Ecto neural progenitor cell (in vitro differentiated cells): ENCODE measurements at regions not wholly inside any gene's neighbourhood (a gene's known extent, or its start where the extent isn't known, plus 50 kb on each side); places are given as distances from the start of the nearest gene placed in this dataset.

Experiments
- DNase-seq: peaks from one replicate; pipeline ENCODE4 v3.0.0-alpha.2; 2018; ENCODE audit warnings: low spot score

DNA sequence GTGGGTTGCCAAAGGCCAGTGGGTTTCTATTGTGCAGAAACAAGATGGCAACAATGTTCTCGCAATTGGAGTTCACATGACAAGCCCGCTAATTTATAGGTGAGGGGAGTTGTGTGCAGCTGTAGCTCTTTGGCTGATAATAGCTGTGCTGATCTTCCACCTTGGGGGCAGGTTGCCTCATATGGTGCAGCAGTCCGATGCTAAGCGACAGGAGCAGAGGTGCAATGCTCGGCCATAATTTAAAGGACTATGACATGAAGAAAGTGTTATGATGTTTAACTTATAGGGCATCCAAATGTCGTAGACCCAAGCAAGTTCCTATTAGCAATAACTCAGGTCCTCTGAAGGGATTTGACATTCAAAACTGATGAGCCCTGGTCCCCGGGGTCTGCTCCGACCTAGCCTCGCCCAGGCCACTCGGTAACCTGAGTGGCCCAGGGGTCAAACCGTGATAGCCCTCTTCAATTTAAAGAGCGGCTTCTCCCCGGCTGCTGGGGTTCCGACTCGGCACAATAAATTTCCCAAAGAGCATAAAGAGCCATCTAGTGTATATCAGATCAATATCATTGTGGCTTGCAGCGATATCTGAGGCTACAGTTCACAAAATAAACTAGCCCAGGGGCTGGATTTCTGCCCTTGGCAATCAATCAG is 724.0 kb downstream of the IRX1 start:
- no peak for DNase-seq

DNA sequence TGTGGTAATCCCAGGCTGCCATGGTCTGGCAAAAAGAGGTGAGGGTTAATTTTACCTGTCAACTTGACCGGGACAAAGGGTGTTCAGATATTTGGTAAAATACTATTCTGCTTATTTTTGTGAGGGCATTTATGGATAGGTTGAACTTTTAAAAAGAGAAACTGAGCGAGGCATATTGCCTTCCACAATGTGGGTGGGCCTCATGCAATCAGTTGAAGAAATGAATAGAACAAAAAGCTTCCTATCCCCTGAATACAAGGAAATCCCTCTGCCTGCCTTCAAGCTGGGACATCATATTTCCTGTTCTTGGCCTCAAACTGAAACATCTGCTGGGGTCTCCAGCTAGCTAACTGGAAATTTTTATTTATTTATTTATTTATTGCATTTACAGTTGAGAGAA is 734.7 kb downstream of the IRX1 start:
- no peak for DNase-seq

DNA sequence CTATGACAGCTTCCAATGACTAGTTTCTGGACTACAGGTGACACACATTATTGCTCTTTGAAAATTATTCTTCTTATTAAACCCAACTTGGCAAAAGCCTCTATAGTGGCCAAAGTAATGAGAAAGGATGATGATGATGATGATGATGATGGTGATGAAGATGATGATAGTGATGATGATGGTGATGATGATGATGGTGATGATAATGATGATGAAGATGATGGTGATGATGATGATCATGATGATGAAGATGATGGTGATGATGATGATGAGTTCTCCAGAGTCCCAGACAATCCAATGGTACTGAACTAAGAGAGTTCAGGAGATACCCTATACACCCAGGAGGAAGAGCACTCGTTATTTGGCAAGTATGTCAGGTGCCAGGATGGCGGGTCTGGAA is 739.4 kb downstream of the IRX1 start:
- no peak for DNase-seq

DNA sequence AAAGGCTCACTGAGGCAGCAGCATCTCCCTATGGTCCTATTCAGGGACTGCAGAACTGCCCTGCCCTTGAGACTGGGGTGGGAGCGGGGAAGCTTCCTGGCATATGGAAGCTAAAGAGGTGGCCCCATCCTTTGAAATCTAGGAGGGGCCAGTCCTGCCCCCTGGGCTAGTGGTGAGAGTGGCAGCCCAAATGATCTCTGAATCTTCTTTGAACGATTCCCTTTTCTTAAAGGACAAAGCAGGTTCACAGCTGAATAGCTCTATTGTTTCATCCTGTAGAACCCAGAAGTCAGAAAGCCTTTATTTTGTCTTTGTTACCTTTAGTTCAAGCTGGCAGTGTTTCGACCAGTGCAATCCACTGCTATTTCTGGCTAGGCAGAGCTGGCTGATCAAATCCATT is 741.9 kb downstream of the IRX1 start:
- DNase-seq: no peak

DNA sequence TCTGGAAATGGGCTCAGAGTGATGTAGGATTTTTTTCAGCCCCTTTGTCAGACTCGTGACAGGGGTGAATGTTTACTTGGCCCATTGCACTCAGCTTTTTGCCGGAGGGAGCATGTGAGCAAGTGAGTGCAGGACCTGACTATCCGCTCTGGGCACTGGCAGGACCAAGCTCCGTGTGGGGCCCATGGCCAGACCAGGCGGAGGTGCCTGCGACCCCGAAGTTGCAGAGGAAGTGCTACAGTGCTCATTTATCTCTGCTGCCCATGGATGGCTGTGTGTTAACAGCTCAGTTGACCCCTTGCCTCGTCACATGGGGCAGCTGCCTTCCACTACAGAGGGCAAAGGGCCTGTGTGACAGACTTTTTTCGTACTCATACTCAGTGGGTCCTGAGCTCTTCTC is 744.3 kb downstream of the IRX1 start:
- no peak for DNase-seq

DNA sequence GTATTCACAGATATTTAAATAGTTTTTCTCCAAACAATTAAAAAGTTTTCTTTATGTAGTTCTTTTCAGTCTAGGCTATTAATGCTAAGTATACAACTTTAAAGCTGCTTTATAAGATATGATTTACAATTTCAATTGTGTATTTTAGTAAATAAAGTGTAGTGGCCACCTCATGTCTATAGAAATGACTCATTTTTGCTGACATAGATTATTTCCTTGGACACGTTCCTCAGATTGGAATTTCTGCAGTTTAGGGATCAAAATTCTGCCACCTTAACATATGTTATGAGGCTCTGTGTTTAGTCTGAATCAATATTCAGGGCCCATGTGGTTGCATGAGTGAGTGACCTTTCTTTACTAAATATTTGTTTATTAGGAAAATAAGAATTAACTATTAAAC is 750.2 kb downstream of the IRX1 start:
- DNase-seq: no peak

DNA sequence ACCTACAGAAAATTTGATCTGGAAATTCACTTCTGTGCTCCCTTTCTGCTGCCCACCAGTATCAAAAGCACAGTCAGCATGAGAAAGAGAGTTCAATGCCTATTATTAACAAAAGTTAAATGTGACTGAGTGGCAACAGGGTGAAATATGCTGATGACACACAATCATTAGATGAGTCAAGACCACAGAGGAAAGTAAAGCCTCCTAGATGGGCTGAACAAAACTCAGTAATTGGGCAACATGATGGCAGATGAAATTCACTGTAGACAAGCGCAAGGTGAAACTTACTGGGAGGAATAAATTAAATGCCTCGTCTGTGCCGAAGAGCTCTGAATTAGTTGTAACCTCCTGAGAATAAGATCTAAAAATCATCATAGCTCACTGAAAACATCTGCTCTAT is 752.8 kb downstream of the IRX1 start:
- no peak for DNase-seq

DNA sequence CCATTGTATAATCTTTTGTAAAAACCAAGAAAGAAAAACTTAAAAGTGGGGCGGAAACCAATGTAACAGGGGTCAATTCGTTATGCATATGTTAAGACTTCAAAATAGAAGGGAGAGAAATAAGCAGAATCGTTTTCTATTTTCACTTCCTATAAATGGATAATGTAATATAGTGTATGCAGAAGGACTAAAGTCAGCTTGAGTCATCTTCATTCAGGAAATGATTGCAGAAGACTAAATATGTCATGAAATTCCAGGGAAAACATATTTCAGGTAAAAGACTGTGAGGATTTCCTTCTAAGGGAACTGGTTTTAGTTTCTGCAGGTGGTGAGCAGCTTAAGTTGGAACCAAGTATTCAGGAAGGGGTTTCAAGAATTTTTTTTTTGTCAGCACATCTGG is 753.3 kb downstream of the IRX1 start:
- no peak for DNase-seq

DNA sequence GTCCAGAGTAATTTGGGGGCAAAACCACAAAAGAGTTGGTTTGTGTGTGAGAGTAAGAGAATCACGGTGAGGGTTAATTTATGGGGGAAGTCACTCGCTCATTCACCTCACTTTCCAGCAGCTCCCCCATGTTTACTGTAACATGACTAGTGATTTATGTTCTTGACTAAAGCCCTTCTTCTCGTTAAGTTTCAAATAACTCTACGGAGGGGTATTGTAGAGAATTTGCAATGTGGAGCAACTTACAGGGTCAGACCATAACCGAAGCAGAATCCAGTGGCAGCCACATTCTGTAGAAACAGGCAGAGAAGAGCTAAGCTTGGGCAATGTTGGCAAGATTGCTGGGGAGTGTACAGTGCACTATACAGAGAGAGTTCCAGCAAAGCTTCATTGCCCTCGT is 760.6 kb downstream of the IRX1 start:
- no peak for DNase-seq

DNA sequence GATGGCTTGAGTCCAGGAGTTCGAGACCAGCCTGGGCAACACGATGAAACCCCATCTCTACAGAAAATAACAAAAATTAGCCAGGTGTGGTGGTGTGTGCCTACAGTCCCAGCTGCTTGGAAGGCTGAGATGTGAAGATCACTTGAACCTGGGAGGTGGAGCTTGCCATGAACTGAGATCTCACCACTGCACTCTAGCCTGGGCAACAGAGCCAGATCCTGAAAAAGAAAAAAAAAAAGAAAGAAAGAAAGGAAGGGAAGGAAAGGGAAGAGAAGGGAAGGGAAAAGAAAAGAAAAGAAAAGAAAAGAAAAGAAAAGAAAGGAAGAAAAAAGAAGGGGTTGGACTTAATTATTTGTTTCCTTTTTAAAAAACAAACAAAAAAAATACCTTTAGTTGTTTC is 764.2 kb downstream of the IRX1 start:
- no peak for DNase-seq

DNA sequence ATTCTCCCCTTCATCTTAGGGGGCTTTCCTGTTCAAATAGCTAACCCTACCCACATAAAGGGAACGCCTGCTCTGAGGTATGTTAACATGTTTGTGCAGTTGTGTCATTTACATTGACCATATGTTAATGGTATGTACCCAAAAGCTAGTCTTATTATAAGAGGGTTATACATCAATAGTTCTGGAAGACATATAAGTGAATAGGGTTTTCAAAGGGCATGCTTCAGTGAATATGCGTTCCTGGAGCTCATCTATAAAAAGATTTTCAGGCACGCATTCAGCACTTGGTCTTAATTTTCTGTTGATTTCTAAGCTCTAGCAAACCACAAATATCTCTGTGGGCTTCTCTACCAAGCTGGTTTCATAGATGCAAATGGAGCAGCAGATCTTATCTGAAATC is 766.1 kb downstream of the IRX1 start:
- no peak for DNase-seq

DNA sequence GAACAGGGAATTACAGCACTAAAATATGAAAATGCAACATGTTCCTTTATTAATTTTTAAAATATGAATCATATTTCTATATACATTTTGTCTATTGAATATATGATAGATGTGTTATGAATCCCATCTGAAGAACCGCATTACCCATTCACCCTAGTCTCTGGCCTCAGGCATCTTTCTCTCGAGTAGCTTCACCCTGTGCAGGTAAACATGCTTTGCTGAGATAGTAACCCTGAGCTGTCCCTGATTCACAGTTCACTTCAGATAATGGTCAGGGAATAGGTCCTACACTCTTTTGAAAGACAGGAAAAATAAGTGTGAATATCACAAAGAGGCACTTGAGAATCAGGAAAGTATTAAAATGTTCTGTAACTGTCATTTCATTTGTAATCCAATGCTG is 766.8 kb downstream of the IRX1 start:
- DNase-seq: no peak

DNA sequence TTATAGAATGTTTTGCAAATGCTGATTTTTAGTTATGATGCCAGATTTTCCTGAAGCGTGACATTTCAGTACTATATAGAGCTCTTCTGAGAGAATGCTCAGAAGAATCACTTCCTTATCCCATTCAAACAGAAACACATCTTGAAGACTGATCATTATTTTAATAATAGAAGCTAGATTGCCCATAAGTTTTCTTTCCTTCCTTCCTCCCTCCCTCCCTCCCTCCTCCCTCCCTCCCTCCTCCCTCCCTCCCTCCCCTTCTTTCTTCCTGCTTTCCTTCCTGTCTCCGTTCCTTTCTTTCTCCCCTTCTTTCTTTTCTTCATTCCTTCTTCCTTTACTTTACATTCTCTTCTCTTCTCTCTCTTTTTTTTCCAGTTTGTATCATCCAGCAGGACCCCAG is 767.4 kb downstream of the IRX1 start:
- DNase-seq: no peak

DNA sequence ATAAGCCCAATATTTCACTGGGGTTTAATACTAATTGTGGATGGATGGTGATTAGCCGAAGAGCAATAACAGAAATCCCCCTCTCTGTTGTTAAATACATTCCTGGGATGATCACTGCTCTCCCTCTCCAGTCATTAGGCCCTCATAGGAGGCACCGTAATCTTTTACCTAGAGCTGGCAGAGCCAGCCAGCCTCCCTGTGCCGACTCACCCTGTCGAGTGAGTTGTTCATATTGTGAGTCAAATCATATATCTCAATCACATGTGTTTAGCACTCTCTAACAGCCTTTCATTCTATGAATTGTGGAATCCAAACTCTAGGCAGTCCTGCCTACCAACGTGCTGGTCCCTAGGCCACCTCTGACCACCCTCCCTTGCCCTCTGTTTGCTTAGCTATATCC is 771.0 kb downstream of the IRX1 start:
- DNase-seq: no peak

DNA sequence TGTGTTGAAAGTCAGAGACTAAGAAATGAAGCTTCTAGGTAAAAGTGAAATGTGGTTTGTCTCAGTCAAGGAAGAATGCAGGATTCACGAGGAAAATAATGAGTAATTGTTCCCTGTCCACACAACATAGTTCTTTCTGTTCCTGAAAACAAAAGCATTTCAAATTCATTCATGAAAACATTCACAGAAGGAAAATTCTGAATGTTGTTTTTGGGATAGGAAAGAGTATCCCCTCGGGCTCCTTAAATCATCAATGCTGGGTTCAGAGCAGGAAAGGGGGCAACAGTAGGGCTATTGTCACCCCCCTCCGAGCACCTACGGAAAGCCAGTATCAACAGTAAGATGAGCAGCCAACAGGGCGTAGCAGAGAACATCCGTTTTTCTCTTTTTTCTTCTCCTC is 769.9 kb upstream of the ADAMTS16 start:
- no peak for DNase-seq

DNA sequence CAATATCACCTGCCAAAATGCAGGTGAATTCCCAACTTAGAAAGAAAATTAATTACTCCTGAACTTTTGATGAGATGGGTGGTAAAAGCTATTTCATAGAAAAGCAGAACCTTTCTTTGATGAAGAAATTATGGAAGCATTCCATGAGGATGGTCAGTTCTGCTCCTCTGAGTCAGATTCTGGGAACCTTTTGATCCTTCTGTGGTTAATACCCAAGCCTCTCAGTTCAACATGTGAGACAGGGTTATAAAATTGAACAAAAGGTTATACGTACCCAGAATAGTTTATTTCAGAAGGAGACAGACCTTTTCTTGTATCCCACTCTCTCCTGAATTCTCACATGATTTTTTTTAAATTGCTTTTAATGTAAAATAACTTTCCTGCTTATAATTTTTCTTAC is 767.6 kb upstream of the ADAMTS16 start:
- no peak for DNase-seq

DNA sequence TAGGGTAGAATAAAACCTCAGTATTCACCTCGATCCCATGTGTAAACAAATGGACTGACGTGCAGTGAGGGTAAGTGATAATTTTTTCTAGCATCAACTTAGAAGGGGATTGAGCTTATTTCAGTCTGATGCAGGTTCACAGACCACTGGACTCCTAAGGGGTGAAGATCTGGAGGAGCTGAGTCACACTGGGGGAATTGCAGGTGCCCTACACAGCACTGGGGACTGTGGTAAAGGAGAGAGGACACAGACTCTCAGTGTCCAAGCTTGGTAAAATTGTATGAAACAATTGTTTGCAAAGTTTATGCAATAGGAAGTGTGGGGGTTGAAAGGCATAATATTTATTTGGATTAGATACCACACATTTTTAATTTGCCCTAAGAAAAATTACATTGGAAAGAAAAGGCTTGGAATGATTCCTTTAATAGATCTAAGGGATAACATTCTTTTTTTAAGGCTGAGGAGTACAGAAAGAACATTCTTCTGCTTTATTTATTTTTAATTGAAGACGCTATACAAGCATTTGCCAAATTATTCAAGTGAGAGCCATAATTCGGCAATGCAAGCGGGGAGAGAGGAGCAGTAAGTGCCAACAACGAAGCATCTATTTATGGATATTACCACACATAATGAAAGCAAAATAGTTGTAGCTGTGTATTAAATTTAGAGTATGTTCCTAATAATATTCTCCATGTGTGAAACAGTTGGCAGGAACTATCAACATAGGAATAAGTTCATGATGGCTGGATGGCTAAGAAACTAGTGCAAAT is 766.9 kb upstream of the ADAMTS16 start:
- no peak for DNase-seq

DNA sequence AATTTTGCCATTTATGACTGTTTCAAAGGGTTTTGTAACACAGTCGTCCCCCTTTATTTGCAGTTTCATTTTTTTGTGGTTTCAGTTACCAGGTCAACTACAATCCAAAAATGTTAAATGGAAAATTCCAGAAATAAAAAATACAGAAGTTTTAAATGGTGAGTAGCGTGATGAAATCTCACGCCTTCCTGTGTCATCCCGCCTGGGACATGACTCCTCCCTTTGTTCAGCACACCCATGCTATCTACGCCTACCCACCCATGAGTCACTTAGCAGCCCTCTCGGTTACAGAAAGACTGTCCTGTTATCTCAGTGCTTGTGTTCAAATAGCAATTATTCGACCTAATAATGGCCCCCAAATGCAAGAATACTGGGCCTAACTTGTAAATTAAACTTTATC is 765.3 kb upstream of the ADAMTS16 start:
- DNase-seq: no peak

DNA sequence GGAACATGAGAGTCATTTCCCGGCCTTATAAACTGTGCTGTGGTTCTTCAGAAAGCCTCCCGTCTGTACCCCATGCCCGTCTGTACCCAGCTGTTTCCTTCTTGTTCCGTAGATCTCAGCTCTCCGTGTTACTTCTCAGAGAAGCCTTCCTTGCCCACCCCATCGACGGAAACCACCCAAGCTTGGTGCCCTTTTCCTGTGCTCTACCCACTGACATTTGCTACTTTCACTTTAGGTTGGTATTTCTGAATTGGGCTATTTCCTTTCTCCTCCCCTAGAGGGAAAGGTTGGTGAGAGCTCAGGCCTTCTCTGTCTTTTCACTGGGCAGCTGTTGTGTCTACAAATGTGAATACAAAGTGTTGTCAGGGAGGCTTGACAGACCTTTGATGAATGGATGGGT is 764.5 kb upstream of the ADAMTS16 start:
- DNase-seq: no peak

DNA sequence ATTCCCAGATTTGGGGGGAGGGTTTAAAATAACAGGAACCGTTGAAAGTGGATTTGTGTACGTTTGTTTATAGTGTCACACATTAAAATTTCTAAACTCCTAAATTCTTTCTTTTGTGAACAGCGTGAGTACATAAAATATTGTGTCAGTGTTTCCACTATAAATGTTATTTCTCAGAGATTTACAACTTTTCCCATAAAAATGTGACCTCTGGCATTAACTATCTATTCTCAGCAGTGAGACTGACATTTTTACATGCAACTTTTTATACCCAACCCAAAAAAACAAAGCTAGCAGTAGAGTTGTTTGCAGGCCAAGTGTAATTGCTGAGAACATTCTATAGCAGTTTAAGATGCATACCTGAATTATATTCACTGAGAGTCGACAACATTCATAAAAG is 757.0 kb upstream of the ADAMTS16 start:
- no peak for DNase-seq

DNA sequence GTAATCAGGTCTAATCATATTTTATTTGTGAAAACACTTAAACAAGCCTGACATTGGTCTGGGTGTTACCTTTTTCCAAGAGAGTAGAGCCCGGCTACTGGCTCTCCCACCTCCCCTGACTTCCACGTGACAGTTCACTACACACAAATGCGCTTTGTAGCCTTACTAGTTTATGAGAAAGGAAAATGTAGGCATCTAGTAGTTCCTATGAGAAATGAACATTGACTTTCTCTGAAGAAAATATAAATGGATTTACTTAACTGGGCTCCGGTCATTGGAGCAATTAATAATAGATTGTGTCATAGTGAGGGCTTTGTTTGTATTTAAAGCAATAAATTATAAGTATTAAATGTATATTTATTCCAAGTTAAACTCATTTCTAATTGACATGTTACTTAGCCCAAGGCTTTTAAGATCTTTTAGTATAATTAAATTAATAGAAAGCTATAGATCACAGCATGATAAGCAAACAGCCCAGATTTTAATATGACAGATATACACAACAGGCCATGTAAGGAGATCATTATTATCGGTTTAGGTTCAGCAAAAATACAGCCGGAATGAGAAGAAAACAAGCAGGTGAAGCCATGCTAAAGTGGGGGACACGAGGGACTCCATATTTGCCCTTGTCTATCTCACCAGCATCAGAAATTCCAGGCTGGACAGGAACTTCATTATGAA is 756.5 kb upstream of the ADAMTS16 start:
- no peak for DNase-seq

DNA sequence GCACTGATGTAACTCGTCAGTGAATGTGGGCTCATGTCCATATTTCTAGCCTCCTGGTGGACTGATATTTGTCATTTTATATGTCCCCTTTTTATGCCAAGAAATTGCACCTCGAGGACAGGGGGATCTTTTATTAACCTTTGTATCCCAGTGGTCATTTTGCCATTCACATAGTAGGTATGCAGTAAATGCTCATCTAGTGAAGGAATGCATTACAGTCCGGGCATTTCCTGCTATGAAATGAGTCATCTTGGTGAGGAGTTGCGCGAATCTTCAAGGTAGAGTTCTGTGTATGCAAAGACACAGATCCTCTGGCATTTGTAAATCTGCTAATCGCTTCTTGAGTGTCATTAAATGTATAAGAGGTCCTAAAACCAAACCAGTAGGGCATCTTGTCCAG is 755.5 kb upstream of the ADAMTS16 start:
- no peak for DNase-seq

DNA sequence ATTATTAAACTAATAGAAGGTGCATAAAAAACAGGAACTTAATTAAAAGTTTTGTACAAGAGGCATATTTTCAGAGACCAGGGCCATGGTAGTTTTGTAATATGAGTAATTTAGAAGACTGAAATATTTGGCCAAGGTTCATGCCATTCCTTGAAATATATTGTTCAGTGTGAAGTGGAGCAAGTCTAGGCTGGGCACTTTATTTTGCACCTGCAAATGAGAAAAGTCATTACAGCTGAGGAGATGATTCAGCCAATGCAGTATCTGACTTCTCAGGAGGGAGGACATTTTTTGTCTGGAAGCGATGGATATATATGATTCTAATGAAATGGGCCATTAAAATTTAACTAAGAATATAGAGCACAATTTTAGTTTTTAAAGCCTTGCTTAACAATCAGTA is 754.0 kb upstream of the ADAMTS16 start:
- no peak for DNase-seq

DNA sequence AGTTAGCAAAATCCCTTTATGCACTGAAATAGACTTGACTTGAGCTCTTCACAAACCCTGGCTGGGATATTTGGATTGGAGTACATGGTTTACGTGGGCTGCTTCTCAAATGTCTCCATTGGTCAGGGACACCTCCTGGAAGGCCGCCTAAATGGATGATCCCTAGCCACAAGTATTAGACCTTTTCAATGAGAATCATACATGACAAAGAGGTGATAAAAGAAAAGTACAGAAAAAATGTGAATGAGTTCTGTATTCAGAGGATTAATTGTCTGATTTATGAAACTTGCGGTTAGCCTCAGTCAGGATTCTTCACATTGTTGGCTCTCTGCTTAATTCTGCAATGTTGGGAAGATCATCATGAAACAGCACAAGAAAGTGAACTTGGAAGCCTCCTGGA is 752.8 kb upstream of the ADAMTS16 start:
- no peak for DNase-seq
